ENCODE measurements at regions not wholly inside any gene's neighbourhood (a gene's known extent, or its start where the extent isn't known, plus 50 kb on each side); places are given as distances from the start of the nearest gene placed in this dataset.

DNA sequence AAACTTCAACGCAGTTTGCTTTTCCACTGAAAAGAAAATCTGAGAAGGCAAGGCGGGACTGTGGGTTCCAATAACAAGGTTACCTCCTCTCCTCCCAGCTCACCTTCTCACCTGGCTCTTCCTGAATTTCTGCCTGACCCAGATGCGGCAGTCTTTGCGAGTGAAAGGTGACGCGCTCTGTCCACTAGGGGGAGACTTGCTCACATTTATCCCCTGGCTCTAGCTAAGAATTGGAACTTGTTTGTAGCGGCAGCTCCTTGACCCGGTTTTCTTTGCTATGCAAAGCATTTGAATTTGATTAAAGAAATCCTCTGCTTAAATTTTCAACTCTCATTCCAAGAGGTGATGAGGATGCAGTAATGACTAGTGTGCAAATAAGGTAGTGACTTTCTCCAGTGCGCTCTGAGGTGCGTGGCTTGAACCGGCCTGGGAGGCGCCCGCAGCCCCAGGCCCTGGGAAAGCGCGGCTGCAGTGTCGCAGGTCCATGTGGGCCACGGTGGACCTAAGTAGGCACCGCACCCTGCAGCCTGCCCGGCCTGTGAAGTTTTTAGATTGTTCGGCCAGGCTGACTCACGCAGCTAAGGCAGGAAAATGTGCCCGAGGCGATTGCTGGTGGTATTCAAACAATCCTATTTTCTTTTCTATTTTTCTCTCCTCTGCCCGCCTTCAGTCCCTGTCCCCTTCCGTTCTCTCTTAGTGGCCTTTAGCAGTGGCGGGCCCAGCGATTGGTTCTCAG is 336.9 kb upstream of the NPSR1 start:
- DNase-seq (ENCODE audit: low read depth): peak; percentile 80
- TF ChIP-seq, protein P1, sequence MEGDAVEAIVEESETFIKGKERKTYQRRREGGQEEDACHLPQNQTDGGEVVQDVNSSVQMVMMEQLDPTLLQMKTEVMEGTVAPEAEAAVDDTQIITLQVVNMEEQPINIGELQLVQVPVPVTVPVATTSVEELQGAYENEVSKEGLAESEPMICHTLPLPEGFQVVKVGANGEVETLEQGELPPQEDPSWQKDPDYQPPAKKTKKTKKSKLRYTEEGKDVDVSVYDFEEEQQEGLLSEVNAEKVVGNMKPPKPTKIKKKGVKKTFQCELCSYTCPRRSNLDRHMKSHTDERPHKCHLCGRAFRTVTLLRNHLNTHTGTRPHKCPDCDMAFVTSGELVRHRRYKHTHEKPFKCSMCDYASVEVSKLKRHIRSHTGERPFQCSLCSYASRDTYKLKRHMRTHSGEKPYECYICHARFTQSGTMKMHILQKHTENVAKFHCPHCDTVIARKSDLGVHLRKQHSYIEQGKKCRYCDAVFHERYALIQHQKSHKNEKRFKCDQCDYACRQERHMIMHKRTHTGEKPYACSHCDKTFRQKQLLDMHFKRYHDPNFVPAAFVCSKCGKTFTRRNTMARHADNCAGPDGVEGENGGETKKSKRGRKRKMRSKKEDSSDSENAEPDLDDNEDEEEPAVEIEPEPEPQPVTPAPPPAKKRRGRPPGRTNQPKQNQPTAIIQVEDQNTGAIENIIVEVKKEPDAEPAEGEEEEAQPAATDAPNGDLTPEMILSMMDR (conservative IDR thresholded peaks at IDR 0.05; ENCODE audit: low read depth, low read length): peak; percentile 94
- peak overlapping the region; percentile 37 for H3K4me3 ChIP-seq (ENCODE audit: low read depth, low read length)

DNA sequence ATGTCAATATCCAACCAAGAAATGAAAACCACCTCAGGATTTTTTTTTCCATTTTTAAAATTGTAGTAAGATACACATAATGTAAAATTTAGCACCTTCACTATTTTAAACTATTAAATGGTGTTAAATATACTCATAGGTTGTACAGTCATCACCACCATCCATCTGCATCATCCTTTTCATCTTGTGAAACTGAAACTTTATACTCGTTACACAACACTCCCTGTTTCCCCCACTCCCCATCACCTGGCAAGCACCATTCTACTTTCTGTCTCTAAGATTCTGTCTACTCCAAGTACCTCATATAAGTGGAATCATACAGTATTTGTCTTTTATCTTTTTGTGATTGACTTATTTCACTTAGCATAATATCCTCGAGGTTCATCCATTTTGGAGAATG is 335.2 kb upstream of the NPSR1 start:
- TF ChIP-seq, protein P1 (conservative IDR thresholded peaks at IDR 0.05; ENCODE audit: low read depth, low read length): no peak
- DNase-seq (ENCODE audit: low read depth): no peak
- no peak overlapping the region for H3K4me3 ChIP-seq (ENCODE audit: low read depth, low read length)

DNA sequence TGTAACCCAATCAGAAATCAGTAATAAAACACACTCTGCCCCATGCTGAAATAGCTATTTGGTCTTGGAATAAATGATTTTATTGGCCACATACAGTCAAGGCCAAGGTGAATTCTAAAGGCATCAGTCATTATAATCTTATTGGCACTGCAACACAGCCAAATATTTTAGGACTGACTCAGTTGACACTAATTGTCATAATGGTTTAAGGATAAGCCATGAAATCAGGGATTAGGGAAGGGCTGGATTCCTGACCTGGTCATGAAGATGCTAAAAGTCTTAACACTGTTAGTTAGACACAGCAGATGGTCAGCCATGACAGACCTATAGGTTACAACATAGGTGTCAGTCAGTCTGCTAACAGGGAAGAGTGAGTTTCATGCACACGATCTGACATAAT is 330.3 kb upstream of the NPSR1 start:
- no peak for DNase-seq (ENCODE audit: low read depth)
- TF ChIP-seq, protein P1 (conservative IDR thresholded peaks at IDR 0.05; ENCODE audit: low read depth, low read length): no peak
- no peak overlapping the region for H3K4me3 ChIP-seq (ENCODE audit: low read depth, low read length)

DNA sequence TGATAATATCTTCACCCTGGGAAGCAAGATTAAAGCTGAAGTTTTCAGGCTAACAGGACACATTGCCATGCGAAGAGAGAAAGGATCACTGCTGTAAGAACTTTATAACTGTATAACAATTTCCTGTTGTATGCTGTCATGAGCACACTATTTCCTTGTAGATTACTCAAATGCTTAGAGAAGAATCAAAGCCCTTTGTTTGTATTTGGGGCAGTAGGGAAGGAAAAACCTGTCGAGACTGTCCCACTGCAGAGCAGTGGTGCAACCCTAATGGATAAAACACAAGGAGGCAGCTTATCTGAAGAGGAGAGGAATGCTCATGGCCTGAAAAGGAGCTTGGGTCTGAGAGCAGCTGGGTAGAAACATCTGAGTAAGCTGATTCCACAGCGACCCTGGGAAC is 327.7 kb upstream of the NPSR1 start:
- TF ChIP-seq, protein P1 (conservative IDR thresholded peaks at IDR 0.05; ENCODE audit: low read depth, low read length): no peak
- DNase-seq (ENCODE audit: low read depth): no peak
- no peak overlapping the region for H3K4me3 ChIP-seq (ENCODE audit: low read depth, low read length)

DNA sequence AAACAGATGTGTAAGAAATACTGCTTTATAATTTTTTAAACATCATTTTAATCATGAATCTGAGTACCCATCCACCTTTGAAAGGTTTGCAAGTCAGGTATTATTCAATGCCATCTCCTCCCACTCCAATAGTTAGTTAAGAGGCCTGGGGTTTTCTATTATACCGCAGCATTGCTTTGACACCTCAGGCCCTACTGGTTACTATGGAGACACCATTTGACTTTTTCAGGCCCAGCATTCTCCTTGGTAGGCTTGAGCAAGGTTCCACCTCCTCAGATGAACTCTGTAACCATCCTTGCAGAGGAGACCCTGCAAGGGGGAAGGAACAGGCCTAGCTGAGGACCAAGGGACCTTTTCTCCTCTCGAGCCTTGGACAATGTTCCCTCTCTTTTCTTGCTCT is 326.9 kb upstream of the NPSR1 start:
- no peak overlapping the region for H3K4me3 ChIP-seq (ENCODE audit: low read depth, low read length)
- DNase-seq (ENCODE audit: low read depth): no peak

DNA sequence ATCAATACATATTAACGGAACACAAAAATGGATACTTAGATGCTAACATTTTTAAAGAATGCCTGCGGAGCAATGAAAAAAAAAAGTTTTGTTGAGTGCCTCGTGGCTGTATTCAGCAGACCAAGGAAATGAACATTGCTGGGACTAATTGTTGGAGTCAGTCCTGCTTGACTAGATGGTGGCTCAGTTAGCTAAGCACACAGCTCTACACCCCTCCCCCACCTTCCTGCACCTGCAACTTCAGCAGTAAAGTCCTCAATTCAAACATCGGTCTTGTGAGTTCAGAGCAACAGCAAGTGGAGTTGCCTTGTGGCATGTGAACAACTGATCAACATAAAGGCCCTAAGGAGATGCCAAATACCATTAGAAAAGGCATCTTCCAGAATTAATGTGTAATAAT is 326.0 kb upstream of the NPSR1 start:
- TF ChIP-seq, protein P1 (conservative IDR thresholded peaks at IDR 0.05; ENCODE audit: low read depth, low read length): no peak
- DNase-seq (ENCODE audit: low read depth): no peak
- no peak overlapping the region for H3K4me3 ChIP-seq (ENCODE audit: low read depth, low read length)

More for the DNA sequence above, 326.9 kb upstream of the NPSR1 start:
- TF ChIP-seq, protein P1 (conservative IDR thresholded peaks at IDR 0.05; ENCODE audit: low read depth, low read length): no peak

DNA sequence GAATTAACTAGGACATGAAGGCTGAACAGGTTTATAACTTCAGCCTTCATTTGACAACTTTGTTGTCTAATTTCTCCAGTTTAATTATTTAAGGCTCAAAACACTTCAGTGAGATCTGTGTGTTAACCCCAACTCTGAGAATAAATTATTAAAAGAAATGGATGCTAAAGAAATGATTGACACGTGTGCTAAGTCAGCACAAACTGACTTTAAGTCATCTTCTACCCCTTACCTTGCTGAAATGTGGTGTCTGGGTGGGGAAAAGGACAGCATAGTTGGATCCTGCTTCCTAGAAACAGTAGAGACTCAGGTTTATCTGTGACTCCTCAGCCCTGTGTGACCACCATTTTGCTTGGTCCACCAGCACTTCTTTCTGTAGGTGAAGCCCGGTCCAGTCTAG is 324.8 kb upstream of the NPSR1 start:
- TF ChIP-seq, protein P1 (conservative IDR thresholded peaks at IDR 0.05; ENCODE audit: low read depth, low read length): no peak
- H3K4me3 ChIP-seq (ENCODE audit: low read depth, low read length): no peak overlapping the region

More for the DNA sequence above, 324.8 kb upstream of the NPSR1 start:
- no peak for DNase-seq (ENCODE audit: low read depth)

All from choroid plexus epithelial cell (primary cell).